NCI-H2107 (cell line): ENCODE measurements at regions not wholly inside any gene's neighbourhood (a gene's known extent, or its start where the extent isn't known, plus 50 kb on each side); places are given as distances from the start of the nearest gene placed in this dataset.
A peak's percentile ranks its signal among the peaks of the same experiment; 100 is the strongest.

Experiments
- DNase-seq: peaks from one replicate; lab custom pipeline; 2025; lab: John Stamatoyannopoulos, UW

- DNase-seq = no peak
These were observed 472.6 kb downstream of the BUD13 start for GRCh38 chr11:116300232-116300631.

GRCh38 chr11:116294630-116295029 is 478.2 kb downstream of the BUD13 start:
- no peak for DNase-seq

GRCh38 chr11:116287866-116288265 is 484.9 kb downstream of the BUD13 start:
- no peak for DNase-seq

- DNase-seq = no peak
These were observed 487.8 kb downstream of the BUD13 start for GRCh38 chr11:116285026-116285425.

- DNase-seq = no peak
These were observed 489.5 kb downstream of the BUD13 start for GRCh38 chr11:116283300-116283699.

- no peak for DNase-seq
These were observed 490.3 kb downstream of the BUD13 start for GRCh38 chr11:116282481-116282880.

GRCh38 chr11:116281173-116282160 is 491.3 kb downstream of the BUD13 start:
- DNase-seq = no peak

- no peak for DNase-seq
These were observed 493.3 kb downstream of the BUD13 start for GRCh38 chr11:116279511-116279910.

- no peak for DNase-seq
These were observed 494.7 kb downstream of the BUD13 start for GRCh38 chr11:116278076-116278475.

GRCh38 chr11:116276051-116277044 is 496.4 kb downstream of the BUD13 start:
- DNase-seq = peak; percentile 49

- DNase-seq = no peak
These were observed 497.2 kb downstream of the BUD13 start for GRCh38 chr11:116275635-116276034.

- no peak for DNase-seq
These were observed 498.3 kb downstream of the BUD13 start for GRCh38 chr11:116274521-116274920.

- no peak for DNase-seq
These were observed 500.5 kb downstream of the BUD13 start for GRCh38 chr11:116272181-116272789.

GRCh38 chr11:116271479-116271878 is 501.3 kb downstream of the BUD13 start:
- no peak for DNase-seq

- no peak for DNase-seq
These were observed 505.6 kb downstream of the BUD13 start for GRCh38 chr11:116267146-116267545.

- DNase-seq = no peak
These were observed 509.0 kb downstream of the BUD13 start for GRCh38 chr11:116263770-116264169.

GRCh38 chr11:116263019-116263418 is 509.8 kb downstream of the BUD13 start:
- DNase-seq = no peak

GRCh38 chr11:116262370-116262769 is 510.4 kb downstream of the BUD13 start:
- no peak for DNase-seq

- DNase-seq = no peak
These were observed 511.2 kb downstream of the BUD13 start for GRCh38 chr11:116261606-116262005.

GRCh38 chr11:116258821-116259220 is 514.0 kb downstream of the BUD13 start:
- DNase-seq = no peak

GRCh38 chr11:116257883-116258282 is 514.9 kb downstream of the BUD13 start:
- no peak for DNase-seq

GRCh38 chr11:116257092-116257491 is 515.7 kb downstream of the BUD13 start:
- no peak for DNase-seq
